ENCODE measurements at regions not wholly inside any gene's neighbourhood (a gene's known extent, or its start where the extent isn't known, plus 50 kb on each side); places are given as distances from the start of the nearest gene placed in this dataset.

GRCh38 chr9:82903503-82903902 lies 159.4 kb downstream of the RASEF start:
- no CpG with 5 or more reads among the region's 4 CpGs for WGBS (ENCODE audit: extremely low coverage, insufficient read length, low lambda C conversion rate)
- 0 out of 2 replicates have a peak, but pooled peaks cover 1% of the 10 kb centered on the region for H3K27me3 ChIP-seq (ENCODE audit: insufficient read depth, low read length)
- H2BK120ac ChIP-seq (ENCODE audit: low read depth, low read length, poor library complexity, severe bottlenecking): no peak overlapping the region
- H3K27ac ChIP-seq (ENCODE audit: insufficient read length, low read depth, low read length): no peak overlapping the region
- no peak overlapping the region for H2AFZ ChIP-seq (ENCODE audit: low read length)
- H3K4me1 ChIP-seq (ENCODE audit: insufficient read depth, low read length): no peaks in the 10 kb centered on the region
- H2AK5ac ChIP-seq (ENCODE audit: insufficient read length, low read length): no peak overlapping the region
- no peak overlapping the region for H3K9ac ChIP-seq (ENCODE audit: extremely low read depth, insufficient read length, low read length)
- H3K27ac Mint-ChIP-seq: peak overlapping the region in 1 of 3 experiments; percentile 62; a peak in 1 of 7 replicates
- H2BK20ac ChIP-seq (ENCODE audit: low read depth, low read length, poor library complexity, severe bottlenecking): no peak overlapping the region
- no peak overlapping the region for H4K8ac ChIP-seq (replicated peaks; ENCODE audit: insufficient read length, low read depth, low read length)
- no peak overlapping the region for H3K4ac ChIP-seq (ENCODE audit: low read depth, low read length)
- no peak overlapping the region for H2BK15ac ChIP-seq (ENCODE audit: low read depth, low read length)
- H2BK12ac ChIP-seq (ENCODE audit: insufficient read length, low read depth, low read length): no peak overlapping the region
- H4K91ac ChIP-seq (ENCODE audit: insufficient read length, low read depth, low read length): no peak overlapping the region
- no peak overlapping the region for H3K14ac ChIP-seq (ENCODE audit: insufficient read depth, low read length)
- no peak overlapping the region for H4K5ac ChIP-seq (ENCODE audit: insufficient read length, low read depth, low read length)
- H3K4me3 Mint-ChIP-seq: no peak overlapping the region
- no peaks in the 10 kb centered on the region for H3K79me1 ChIP-seq (ENCODE audit: insufficient read depth, low read depth, low read length, poor library complexity, severe bottlenecking)
- H3K4me1 Mint-ChIP-seq: peaks cover 6 to 10% of the 10 kb centered on the region in 2 experiments
- no peaks in the 10 kb centered on the region for H3K79me2 ChIP-seq (ENCODE audit: insufficient read depth, low read length)
- H3K56ac ChIP-seq (ENCODE audit: insufficient read length, low read depth, low read length): no peak overlapping the region
- no peak overlapping the region for H3K4me2 ChIP-seq (ENCODE audit: insufficient read depth, insufficient read length, low read length)
- H3K27me3 Mint-ChIP-seq (ENCODE audit: low read depth): no peaks in the 10 kb centered on the region
- no peak overlapping the region for H3K18ac ChIP-seq (ENCODE audit: insufficient read length, low read depth, low read length)
- H3K9me3 ChIP-seq (ENCODE audit: control insufficient read depth, low read depth, low read length): no peaks in the 10 kb centered on the region
- peaks cover 0 to 5% (median 2%) of the 10 kb centered on the region in 3 experiments; a peak in 2 of 7 replicates for H3K36me3 Mint-ChIP-seq (ENCODE audit: insufficient read depth in 1 of 3, low read depth in 3 of 3)
- no peak overlapping the region for H3T11ph ChIP-seq (ENCODE audit: low read length)
- DNase-seq: no peak
- no peak overlapping the region for H3K23ac ChIP-seq (ENCODE audit: insufficient read length, low read depth, low read length)
- no peaks in the 10 kb centered on the region for H4K20me1 ChIP-seq (ENCODE audit: control insufficient read depth, insufficient read depth, insufficient read length)
- H3K23me2 ChIP-seq (ENCODE audit: insufficient read length, low read depth, low read length, poor library complexity, severe bottlenecking): no peaks in the 10 kb centered on the region
- peak; percentile 53 for TF ChIP-seq CTCF (conservative IDR thresholded peaks at IDR 0.05)
- H2BK5ac ChIP-seq (ENCODE audit: insufficient read length, low read length): no peak overlapping the region
- peaks cover 3 to 4% of the 10 kb centered on the region in 2 experiments; a peak in 3 of 5 replicates for H3K9me3 Mint-ChIP-seq
